SKM-1 treated with dmso at 0.1 percent for 144 hours (cell line): ENCODE measurements at regions not wholly inside any gene's neighbourhood (a gene's known extent, or its start where the extent isn't known, plus 50 kb on each side); places are given as distances from the start of the nearest gene placed in this dataset.
A peak's percentile ranks its signal among the peaks of the same experiment; 100 is the strongest.
"Not testable (repeated sequence)": the region's sequence is repeated elsewhere in the genome, so short reads cannot be mapped to it uniquely, and the experiment has no call there.

Experiments used
- DNase-seq: peaks from one replicate; lab custom pipeline; 2025; ENCODE audit not compliant: unreplicated experiment; lab: John Stamatoyannopoulos, UW

DNA sequence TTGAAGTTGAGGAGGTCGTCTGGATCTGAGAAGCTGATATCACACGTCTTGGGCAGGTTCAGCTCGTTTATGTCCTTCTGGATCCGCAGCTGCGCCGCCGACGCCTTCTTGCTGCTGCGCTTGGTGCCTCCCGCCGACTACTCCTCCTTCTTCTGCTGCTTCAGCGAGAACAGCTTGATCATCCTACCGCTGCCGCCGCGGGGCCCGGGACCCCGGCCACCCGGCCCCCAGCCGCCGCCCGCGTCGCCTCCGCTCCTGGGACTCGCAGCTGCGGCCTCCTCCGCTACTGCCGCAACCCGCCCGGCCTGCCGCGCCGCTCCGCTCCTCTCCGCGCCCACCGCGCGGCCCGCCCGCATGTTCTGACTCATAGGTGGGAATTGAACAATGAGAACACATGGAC lies 1710.6 kb downstream of the TP53TG3F start:
- not testable (repeated sequence) for DNase-seq

DNA sequence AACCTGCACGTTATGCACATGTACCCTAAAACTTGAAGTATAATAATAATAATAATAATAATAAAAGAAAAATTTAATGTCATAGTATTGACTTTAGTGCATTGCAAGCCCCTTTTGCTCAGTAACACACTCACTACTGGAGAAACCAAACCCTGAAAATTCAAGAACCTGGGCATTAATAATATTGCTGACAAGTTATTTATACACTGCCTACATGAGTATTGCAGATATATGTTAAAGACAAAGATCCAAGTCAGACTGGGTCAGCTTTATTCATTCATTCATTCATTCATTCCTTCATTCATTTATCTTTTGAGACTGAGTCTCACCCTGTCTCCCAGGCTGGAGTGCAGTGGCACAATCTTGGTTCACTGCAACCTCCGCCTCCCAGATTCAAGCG lies 1711.2 kb downstream of the TP53TG3F start:
- DNase-seq, result no peak

DNA sequence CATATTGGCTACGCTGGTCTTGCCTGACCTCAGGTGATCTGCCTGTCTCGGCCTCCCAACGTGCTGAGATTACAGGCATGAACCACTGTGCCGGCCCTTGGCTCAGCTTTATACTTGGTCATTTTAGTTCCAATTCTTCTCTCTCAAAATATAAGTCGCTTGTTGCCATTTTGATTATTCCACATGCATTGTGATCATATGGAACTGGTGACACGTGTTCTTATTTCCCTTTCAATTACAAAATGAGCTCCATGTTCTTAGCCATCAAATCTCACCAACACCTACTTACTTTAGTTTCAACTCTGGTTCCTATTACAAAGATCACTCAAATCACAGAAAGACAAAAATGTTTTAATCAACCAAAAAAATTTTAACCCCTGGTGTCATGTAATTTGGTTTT lies 1711.7 kb downstream of the TP53TG3F start:
- no peak for DNase-seq

DNA sequence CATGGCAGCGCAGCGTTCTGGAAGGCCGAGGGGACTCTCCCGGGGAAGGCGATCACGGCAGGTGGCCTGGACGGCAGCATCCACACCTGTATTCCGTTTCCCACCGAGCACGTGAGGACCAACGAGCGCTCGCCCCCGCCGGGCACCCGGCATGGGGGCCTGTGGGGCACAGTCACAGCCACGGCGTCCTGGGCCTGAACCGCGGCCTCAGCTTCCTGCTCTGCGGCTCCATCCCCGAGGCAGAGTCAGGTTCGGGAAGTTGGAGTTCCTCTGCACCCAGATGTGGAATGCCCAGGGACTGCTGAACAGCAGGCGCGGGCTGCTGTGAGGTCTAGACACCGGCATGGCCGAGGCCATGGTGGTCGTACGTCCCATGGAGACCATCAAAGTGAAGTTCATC lies 1713.9 kb downstream of the TP53TG3F start:
- DNase-seq, result no peak

DNA sequence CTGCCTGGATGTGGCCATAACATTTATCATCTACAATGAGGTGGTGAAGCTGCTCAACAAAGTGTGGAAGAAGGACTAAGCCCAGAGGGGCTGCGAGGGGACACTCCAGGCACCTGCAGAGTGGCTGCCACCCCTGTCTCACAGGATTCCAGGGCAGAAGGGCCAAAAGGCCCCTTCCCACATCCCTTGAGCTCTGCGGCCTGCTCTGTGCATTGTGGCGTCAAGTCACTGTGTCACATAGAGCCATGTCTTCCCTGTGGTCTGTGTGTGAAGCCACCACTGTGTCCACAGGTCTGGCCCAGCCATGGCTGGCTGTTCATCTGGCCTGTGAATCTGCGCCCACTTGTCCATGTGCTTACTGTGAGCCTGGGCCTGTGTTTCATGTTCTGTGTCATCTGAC lies 1714.6 kb downstream of the TP53TG3F start:
- DNase-seq, result no peak

DNA sequence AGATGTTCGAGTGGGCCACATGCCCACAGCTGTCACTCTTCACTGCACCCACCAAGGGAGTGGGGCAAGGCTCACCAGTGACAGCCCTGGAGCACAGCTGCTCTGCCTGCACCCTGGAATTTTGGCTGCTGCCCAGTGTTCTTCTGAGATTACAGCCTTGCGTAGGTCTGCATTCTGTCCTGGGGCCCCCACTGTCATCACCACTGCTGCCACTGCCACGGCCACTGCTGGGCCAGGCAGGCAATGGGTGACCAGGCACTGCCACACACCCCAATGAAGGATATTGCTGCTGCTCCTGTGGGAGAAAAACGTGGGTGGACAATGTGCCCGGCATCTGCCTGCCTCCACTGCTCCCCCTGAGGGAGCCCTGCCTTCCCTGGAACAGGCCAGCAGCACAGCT lies 1717.0 kb downstream of the TP53TG3F start:
- no peak for DNase-seq

DNA sequence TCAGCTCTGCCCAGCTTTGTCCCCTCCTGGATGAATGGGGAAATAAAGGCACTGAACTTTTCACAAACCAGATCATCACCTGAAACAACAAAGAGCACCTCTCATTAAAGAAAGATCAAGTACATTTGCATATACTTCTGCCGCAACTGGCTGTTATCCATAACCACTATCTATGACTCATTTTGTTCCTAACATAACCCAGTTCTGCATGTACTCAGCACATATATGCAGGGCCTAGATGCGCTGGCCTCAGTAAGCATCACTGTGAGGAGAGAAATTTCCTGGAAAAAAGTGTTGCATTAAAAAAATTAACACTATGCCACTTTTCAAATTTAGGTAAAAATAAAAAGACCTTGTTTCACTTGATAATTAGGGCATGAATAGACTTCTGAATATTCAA lies 1718.4 kb downstream of the TP53TG3F start:
- DNase-seq, result no peak

DNA sequence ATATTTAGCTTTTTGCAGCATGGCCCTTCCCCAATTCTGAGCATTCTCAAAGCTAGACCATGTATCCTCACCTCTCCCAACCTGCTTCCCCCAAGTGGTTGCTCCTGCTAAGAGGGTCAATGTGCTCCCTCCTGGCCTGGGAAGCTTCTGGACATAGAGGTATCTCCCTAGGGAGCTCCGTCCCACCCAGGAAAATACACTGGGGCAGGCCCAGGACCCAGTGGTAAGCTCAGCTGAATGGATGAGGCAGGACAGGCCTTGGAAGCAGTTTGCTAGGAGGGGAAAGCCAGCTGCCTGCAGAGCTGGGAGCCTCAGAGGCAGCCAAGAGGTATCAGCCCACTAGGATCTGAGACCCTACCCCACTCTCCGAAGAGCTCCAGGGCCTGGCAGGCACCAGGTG lies 1721.6 kb downstream of the TP53TG3F start:
- DNase-seq, result no peak

DNA sequence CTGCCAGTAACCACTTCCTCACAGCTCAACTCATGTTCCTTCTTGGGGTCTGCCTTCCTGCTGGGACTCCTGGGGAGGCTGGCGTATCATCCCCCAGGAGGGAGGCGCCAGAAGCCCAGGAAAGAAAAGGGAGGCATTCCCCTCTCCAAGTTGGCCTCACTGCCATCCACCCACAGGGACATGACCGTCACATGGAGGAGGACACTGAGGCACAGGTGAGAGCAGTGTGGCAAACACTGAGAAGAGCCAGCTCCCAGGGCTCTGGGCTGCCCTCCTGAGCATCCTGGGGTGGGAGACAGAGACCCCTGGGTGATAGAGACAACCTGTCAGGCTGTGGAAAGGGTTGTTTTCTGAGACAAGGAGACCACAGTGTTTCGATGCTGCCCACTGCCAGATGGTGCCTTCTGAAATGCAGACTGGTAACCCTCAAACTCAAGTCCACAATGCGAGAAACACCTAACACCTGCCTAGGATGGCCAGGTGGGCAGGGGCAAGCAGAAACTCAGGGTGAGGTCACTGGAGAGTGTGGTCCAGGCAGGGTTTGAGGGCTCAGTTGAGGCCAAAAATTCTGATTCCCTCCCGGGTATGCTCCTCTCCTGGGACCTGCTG lies 1722.1 kb downstream of the TP53TG3F start:
- no peak for DNase-seq

DNA sequence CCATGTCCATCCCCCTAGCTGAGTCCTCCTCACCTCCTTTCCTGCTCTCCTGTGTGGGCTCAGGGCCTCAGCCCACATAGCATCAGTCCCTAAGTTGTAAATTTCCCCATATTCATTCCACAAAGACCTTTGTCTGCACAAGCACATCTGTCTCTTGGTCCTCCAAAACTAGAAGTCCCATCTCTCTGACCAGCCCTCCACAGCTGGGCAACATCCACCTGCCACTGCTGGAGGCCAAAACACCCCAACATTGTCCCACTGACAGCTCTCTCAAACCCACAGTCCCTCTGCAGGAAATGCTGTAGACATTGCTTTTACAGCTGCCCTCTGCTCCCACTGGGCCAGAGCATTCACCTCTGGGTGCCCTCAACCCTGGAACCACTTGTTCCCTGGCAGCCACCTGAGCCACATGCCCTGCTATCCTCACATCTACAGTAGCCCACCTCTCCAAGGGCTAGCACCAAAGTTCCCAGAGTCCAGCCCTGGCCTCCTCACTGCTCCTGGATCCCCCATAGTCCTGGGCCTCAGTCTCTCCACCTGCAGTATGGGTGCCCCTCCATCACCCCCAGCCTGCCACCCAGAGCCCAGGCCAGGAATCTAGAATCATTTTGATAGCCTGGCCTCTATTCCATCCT lies 1722.7 kb downstream of the TP53TG3F start:
- DNase-seq, result no peak

DNA sequence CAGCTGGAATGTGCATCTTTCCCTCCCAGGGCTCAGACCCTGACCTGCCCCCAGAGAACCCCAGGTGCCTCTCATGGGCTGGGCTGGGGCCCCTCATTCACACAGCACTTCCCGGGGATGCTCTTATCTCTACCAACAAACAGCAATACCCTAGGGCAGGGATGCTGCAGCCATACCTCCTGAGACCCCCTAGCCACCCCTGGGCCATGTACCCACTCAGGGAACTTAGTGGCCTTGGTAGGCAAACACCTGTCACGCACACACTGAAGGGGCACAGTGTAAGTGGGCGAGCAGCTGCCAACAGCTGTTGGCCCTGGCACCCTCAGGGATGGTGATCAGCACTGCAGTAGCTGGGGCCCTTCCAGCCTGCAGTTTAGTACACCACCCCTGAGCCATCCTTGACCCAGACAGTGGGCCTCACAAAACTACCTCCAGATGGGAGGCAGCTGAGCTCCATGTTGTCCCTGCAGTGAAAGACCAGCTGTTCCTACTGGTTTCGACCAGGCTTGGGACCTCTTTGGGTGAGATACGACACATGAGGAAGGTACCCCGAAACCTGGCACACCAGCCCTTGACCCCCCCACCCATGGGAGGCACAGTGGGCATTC lies 1723.6 kb downstream of the TP53TG3F start:
- no peak for DNase-seq

DNA sequence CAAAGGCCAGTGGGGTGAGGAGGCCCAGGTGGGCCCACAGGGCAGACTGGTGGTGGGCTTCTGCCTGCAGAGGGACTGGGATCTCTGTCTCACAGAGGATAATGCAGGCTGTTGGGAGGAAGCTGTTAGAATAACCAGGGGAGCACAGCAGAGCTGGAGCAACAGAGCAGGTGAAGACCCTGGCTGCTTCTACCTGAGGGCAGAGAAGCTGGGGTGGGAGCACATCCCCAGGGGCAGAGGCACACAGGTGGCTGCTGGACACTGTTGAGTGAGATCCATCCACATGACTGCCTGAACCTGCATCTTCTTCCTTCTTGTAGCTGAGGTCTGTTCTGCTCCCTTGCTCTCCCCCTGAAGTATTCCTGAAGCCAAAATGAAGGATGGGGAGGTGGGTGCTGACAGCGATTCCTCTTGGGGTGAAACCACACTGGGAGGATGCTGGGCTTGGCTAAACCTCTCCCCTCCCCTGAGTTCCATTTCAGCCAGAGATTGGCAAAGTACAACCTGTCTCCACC lies 1725.0 kb downstream of the TP53TG3F start:
- DNase-seq, result no peak

DNA sequence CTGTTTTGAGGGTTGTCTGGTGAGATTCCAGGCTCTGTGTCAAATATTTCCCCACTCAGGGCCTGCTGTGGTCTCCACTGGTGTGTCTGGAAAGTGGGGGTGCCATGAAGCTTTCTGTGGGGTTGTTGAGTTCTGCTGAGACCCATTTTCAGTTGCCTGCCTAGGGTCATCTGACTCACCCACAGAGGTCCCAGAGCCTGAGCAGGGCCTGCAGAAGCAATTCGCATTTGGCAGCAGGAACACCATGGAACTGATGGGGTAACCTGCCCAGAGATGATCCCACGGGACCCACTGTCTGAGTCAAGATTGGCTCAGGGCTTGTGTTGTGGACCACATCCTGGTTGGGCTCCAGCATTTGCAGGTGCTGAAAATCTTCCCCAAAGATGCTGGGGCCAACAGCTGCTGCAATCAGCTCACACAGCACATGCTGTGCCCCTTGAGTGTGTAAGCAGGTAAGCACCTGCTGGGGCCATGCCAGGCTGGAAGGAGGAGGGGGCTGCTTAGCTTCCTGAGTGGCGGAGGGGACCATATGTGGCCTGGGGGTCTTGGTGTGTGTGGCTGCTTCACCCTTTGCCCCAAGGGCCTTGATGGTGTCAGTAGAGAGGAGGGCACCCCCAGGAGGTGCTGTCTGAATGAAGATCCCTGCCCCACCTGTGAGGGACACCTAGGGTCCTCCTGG lies 1726.1 kb downstream of the TP53TG3F start:
- no peak for DNase-seq

DNA sequence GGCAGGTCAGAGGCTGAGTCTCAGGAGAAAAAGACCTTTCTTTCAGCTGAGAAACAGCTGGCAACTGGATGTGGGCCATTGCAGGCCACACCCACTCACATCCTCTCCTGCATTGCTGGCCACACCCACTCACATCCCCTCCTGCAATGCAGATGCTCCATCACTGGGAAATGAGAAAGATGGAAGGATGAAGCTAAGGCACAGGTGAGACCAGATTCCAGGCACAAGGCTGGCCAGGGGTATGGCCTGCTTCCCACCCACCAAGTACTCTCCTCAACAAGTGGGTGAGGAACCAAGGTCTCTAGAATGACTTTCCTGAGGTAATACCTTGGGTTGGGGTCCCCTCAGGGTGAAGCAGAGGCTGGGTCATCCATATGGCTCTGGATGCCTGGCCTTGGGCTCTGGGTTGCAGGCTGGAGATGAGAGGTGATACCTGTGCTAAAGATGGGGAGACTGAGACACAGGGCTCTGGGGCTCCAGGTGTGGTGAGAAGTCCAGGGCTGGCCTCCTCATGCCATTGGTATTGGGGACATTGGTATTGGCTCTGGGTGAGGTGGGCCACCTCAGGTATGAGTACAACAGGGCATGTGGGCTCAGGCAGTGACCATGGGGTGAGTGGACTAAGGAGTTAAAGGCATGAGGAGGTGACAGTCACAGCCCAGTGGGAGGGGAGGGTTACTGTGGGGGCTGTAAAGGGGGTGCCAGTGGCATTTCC lies 1726.8 kb downstream of the TP53TG3F start:
- no peak for DNase-seq

DNA sequence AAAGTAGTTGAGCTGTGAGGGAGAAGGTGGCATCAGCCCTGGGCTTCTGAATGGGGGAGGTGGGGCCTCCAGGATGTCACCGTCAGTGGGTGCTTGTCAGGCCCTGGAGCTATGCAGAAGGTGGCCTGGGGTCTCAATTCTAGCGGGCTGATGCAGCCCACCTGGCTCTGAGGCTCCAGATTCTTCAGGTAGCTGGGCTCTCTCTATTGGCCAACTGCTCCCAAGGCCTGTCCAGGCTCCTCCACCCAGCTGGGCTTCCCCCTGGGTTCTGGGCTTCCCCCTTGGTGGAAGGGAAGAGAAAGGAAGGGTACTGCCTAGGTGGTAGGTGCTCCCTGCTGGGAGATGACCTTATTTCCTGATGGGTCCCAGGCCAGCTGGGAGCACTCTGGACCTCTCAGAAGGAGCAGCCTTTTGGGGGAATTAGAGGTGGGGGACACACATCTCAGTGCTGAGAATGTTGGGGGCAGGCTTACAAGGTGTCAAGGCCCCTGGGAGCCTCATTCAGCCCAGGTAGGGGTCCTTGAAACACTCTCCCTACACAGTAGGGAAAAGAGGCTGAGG lies 1728.3 kb downstream of the TP53TG3F start:
- no peak for DNase-seq

DNA sequence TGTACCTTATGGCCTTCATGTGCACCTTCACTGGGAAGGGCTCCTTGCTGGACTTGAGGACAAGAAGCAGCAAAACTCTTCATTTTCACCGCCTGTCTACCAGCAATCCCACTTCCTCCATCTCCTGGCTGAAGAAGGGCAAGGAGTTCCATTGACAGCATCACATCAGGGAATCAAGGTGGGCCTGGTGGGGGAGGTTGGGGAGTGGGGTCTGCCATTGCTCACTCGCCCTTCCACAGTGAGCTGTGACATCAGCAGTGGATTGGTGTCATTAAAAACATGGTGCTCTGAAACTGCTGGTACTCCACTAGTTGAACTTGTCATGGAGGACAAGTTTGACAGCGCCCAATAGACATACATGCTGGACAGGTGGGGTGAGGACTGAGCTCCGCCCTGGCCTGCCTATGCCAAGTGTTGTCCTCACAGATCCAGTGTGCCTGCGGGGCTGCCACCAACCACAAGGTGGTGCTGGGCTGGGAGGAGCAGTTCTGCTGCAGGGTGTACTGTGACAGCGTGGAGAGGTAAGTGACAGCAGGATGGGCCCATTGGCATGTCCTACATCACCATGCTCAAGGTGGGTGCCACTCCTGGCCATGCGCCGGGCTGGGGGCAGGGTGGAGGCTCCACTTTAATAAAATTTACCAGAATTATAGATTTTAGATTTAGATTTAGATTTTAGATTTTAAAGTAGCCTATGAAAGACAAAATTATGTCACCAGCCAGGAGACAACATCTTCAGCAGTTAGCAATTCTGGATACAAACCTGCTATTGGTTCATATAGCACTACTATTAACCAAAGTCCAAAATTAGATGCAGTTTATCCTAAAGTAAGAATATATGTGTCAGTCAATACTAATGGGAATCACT lies 1729.1 kb downstream of the TP53TG3F start:
- peak; percentile 1 for DNase-seq

DNA sequence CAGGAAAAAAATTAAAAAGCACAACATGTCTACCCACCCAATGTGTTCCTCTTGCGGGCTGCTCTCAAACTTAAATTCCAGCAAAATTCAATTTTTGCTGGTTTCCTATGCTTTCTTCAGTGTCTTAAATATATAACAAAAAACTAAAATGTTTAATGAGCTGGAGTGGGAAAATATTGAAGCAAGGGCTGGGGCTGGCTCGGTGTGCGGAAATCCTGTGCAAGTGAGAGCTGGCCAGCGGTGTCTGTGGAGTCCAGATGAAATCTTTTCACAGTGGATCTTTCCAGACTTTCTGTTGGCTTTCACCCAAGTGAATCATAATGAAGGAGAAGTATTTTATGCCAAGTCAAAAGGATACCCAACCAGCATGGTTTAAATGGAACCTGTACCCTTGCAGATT lies 1733.6 kb downstream of the TP53TG3F start:
- no peak for DNase-seq

DNA sequence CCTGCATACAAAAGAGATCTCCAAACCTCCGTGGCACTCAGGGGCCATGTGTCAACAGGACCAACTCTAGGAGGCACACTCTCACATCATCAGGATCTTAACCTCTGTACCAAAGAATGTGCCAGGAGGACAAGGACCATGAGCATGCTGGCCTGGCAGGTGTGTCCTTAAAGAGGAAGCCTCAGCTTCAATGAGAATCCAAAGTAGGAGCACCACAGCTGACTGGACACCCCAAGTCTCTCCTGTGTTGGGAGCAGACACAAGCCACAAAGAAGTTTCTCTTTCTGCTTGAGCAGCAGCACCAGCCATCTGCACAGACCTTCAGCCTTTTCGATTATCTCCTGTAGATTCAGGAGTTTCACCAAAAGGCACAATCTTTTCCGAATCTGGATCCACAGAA lies 1734.5 kb downstream of the TP53TG3F start:
- DNase-seq, result no peak

DNA sequence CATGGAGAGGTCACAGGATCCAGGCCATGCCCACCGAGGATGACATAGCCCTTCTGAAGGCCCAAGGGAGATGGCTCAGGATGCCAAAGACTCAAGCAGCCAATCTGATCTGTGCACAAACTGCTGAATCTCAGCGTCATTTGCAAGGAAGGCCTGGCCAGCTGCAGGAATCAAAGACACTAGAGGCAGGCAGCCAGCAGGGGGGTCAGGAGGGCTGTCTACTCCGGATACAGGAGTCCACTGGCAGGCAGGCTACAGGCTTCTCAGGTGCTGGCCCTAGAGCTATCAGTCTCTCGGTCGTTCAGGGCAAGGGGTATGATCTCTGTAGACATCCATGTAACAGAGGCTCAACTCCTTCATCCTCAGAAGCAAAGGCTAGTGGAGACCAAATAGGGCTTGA lies 1735.3 kb downstream of the TP53TG3F start:
- DNase-seq, result no peak
